ENCODE measurements at regions not wholly inside any gene's neighbourhood (a gene's known extent, or its start where the extent isn't known, plus 50 kb on each side); places are given as distances from the start of the nearest gene placed in this dataset.

GRCh38 chr6:84926189-84927155, 162.1 kb upstream of the TBX18 start:
- no peak for TF ChIP-seq MAX (IDR thresholded peaks at IDR 0.05)
- TF ChIP-seq USF1 (IDR thresholded peaks at IDR 0.05): no peak
- TF ChIP-seq CREB1 (IDR thresholded peaks at IDR 0.05; ENCODE audit: low read depth): no peak
- TF ChIP-seq CEBPB (IDR thresholded peaks at IDR 0.05): no peak

- TF ChIP-seq CREB1 (IDR thresholded peaks at IDR 0.05; ENCODE audit: low read depth): no peak
- no peak for TF ChIP-seq TEAD4 (IDR thresholded peaks at IDR 0.05)
- no peak for TF ChIP-seq CEBPB (IDR thresholded peaks at IDR 0.05)
- no peak for TF ChIP-seq EP300 (IDR thresholded peaks at IDR 0.05; ENCODE audit: borderline replicate concordance)
- TF ChIP-seq REST (IDR thresholded peaks at IDR 0.05; ENCODE audit: low read depth): no peak
- TF ChIP-seq YY1 (IDR thresholded peaks at IDR 0.05; ENCODE audit: low read depth): no peak
Measured at GRCh38 chr6:84921891-84922290, 157.5 kb upstream of the TBX18 start.

- TF ChIP-seq ZBTB7A (IDR thresholded peaks at IDR 0.05; ENCODE audit: low read depth) (no peak), EP300 (IDR thresholded peaks at IDR 0.05; ENCODE audit: borderline replicate concordance) (no peak), NFIC (IDR thresholded peaks at IDR 0.05) (no peak), CEBPB (IDR thresholded peaks at IDR 0.05) (no peak), REST (IDR thresholded peaks at IDR 0.05; ENCODE audit: low read depth) (no peak), RAD21 (IDR thresholded peaks at IDR 0.05; ENCODE audit: low read depth) (no peak), MAX (IDR thresholded peaks at IDR 0.05) (no peak), EGR1 (IDR thresholded peaks at IDR 0.05) (no peak)
Measured at GRCh38 chr6:84920021-84920420, 155.6 kb upstream of the TBX18 start.

- TF ChIP-seq NFIC (IDR thresholded peaks at IDR 0.05) (no peak), REST (IDR thresholded peaks at IDR 0.05; ENCODE audit: low read depth) (no peak), TAF1 (IDR thresholded peaks at IDR 0.05; ENCODE audit: low read depth) (no peak), ZBTB7A (IDR thresholded peaks at IDR 0.05; ENCODE audit: low read depth) (no peak), EGR1 (IDR thresholded peaks at IDR 0.05) (no peak), YY1 (IDR thresholded peaks at IDR 0.05; ENCODE audit: low read depth) (no peak), TCF12 (IDR thresholded peaks at IDR 0.05; ENCODE audit: low read depth) (no peak), CREB1 (IDR thresholded peaks at IDR 0.05; ENCODE audit: low read depth) (no peak), MAX (IDR thresholded peaks at IDR 0.05) (no peak), RAD21 (IDR thresholded peaks at IDR 0.05; ENCODE audit: low read depth) (no peak), USF1 (IDR thresholded peaks at IDR 0.05) (no peak), CEBPB (IDR thresholded peaks at IDR 0.05) (no peak)
Measured at GRCh38 chr6:84916704-84917103, 152.3 kb upstream of the TBX18 start.

All from Ishikawa (cell line).